ENCODE measurements at regions not wholly inside any gene's neighbourhood (a gene's known extent, or its start where the extent isn't known, plus 50 kb on each side); places are given as distances from the start of the nearest gene placed in this dataset.

GRCh38 chr2:126059379-126059778 lies 596.6 kb upstream of the GYPC start:
- no peak for DNase-seq
- Histone ChIP-seq H2AFZ (ENCODE audit: low read length) (no peak overlapping the region), H3K79me2 (ENCODE audit: low read length) (no peaks in the 10 kb centered on the region), H3K4me2 (ENCODE audit: low read depth, low read length) (no peak overlapping the region), H3K27ac (ENCODE audit: low read length) (no peak overlapping the region), H3K27me3 (replicated peaks; ENCODE audit: insufficient read depth, low read length) (no peaks in the 10 kb centered on the region), H3F3A (ENCODE audit: insufficient read depth, low read length) (no peaks in the 10 kb centered on the region), H3K9ac (ENCODE audit: low read length) (no peak overlapping the region), H3K36me3 (replicated peaks; ENCODE audit: insufficient read depth, low read length) (no peaks in the 10 kb centered on the region), H3K4me1 (ENCODE audit: low read length) (no peaks in the 10 kb centered on the region), H4K20me1 (ENCODE audit: insufficient read depth, low read length) (no peaks in the 10 kb centered on the region), H3K4me3 (ENCODE audit: low read length) (no peak overlapping the region), H3K9me3 (replicated peaks; ENCODE audit: insufficient read depth, low read length) (no peaks in the 10 kb centered on the region), H3K9me2 (replicated peaks; ENCODE audit: insufficient read depth, low read length) (no peaks in the 10 kb centered on the region)
- TF ChIP-seq CTCF (IDR thresholded peaks at IDR 0.05; ENCODE audit: low read length): no peak
- no peak for TF ChIP-seq EZH2 (optimal IDR thresholded peaks at IDR 0.05; ENCODE audit: low read depth, low read length)
- no peak for TF ChIP-seq EZH2phosphoT487 (IDR thresholded peaks at IDR 0.05; ENCODE audit: low read length)

DNA sequence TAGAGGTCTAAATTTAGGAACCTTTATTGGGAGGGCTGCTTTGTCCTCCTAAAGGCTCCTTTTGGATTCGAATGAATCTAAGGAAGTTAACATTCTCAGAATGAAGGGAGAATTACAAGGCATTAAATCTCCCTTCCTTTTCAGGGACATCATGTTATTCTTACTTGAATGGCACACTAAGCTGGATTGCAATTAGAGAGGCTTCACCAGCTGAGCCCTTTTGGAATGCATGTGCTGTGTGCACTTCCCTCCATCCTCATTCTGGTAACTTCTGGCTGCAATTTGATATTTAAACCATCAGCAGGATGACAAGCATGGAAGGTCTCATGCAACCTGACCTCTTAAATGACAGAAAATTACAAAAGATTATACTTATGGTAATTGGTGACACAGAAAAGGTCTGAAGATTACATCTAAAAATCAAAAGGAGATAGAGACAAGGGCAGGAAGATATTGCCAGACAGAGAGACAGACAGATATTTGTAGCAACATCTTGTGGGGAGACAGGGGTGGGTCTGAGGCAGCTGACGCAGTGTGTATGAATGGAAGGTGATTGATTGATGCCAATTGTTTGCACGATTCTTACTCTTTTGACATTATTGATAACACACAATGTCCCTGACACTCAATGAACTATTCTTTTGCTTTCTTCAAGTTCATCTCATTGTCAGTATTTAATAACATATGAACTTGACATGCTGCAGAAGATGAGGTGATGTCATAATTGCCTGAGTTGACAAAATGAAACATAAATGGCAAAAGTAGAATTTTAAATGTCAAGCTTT lies 570.8 kb upstream of the GYPC start:
- H2AFZ ChIP-seq (ENCODE audit: low read length): no peak overlapping the region
- H3K4me2 ChIP-seq (ENCODE audit: low read depth, low read length): no peak overlapping the region
- no peaks in the 10 kb centered on the region for H3K9me2 ChIP-seq (replicated peaks; ENCODE audit: insufficient read depth, low read length)
- H3K9me3 ChIP-seq (replicated peaks; ENCODE audit: insufficient read depth, low read length): no peaks in the 10 kb centered on the region
- no peaks in the 10 kb centered on the region for H3K27me3 ChIP-seq (replicated peaks; ENCODE audit: insufficient read depth, low read length)
- no peaks in the 10 kb centered on the region for H3K36me3 ChIP-seq (replicated peaks; ENCODE audit: insufficient read depth, low read length)
- TF ChIP-seq EZH2phosphoT487 (IDR thresholded peaks at IDR 0.05; ENCODE audit: low read length): no peak
- no peak for TF ChIP-seq CTCF (IDR thresholded peaks at IDR 0.05; ENCODE audit: low read length)
- TF ChIP-seq EZH2 (optimal IDR thresholded peaks at IDR 0.05; ENCODE audit: low read depth, low read length): no peak
- H3F3A ChIP-seq (ENCODE audit: insufficient read depth, low read length): no peaks in the 10 kb centered on the region
- H3K4me3 ChIP-seq (ENCODE audit: low read length): no peak overlapping the region
- no peaks in the 10 kb centered on the region for H3K4me1 ChIP-seq (ENCODE audit: low read length)
- DNase-seq: no peak
- no peaks in the 10 kb centered on the region for H3K79me2 ChIP-seq (ENCODE audit: low read length)
- H3K27ac ChIP-seq (ENCODE audit: low read length): no peak overlapping the region
- H4K20me1 ChIP-seq (ENCODE audit: insufficient read depth, low read length): no peaks in the 10 kb centered on the region
- H3K9ac ChIP-seq (ENCODE audit: low read length): no peak overlapping the region

DNA sequence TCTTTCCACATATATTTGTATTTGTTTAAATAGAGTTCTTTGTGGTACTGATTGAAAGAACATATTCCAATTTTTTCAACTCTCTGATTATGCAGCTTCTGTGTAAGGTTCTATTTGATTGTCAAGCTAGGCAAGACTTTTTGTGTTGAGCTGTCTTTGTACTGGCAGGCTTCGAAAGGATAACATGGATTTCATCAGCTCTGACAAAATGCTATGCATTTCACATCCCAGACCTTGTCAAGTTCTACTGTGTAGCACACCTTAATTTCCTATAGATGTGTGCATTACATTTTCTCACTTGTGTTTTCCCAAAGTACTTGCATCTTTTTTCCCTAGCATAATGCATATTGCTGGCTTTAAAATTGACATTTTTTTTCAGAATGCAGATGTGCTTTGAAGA lies 555.0 kb upstream of the GYPC start:
- Histone ChIP-seq H3K4me1 (ENCODE audit: low read length) (no peaks in the 10 kb centered on the region), H3K9me2 (replicated peaks; ENCODE audit: insufficient read depth, low read length) (no peaks in the 10 kb centered on the region), H3K9ac (ENCODE audit: low read length) (no peak overlapping the region), H3K27ac (ENCODE audit: low read length) (no peak overlapping the region), H3K79me2 (ENCODE audit: low read length) (no peaks in the 10 kb centered on the region), H3F3A (ENCODE audit: insufficient read depth, low read length) (no peaks in the 10 kb centered on the region), H3K9me3 (replicated peaks; ENCODE audit: insufficient read depth, low read length) (no peaks in the 10 kb centered on the region), H3K27me3 (replicated peaks; ENCODE audit: insufficient read depth, low read length) (no peaks in the 10 kb centered on the region), H4K20me1 (ENCODE audit: insufficient read depth, low read length) (no peaks in the 10 kb centered on the region), H3K36me3 (replicated peaks; ENCODE audit: insufficient read depth, low read length) (no peaks in the 10 kb centered on the region), H3K4me3 (ENCODE audit: low read length) (no peak overlapping the region), H2AFZ (ENCODE audit: low read length) (no peak overlapping the region), H3K4me2 (ENCODE audit: low read depth, low read length) (no peak overlapping the region)
- TF ChIP-seq CTCF (IDR thresholded peaks at IDR 0.05; ENCODE audit: low read length) (no peak), EZH2 (optimal IDR thresholded peaks at IDR 0.05; ENCODE audit: low read depth, low read length) (no peak), EZH2phosphoT487 (IDR thresholded peaks at IDR 0.05; ENCODE audit: low read length) (no peak)
- DNase-seq: no peak
